KG1 (cell line): ENCODE measurements at regions not wholly inside any gene's neighbourhood (a gene's known extent, or its start where the extent isn't known, plus 50 kb on each side); places are given as distances from the start of the nearest gene placed in this dataset.

Experiments
- DNase-seq: peaks from one replicate; lab custom pipeline; 2025; lab: John Stamatoyannopoulos, UW

GRCh38 chr10:128560993-128561392 is 434.8 kb upstream of the MKI67 start:
- DNase-seq = no peak

GRCh38 chr10:128563387-128563786 is 437.2 kb upstream of the MKI67 start:
- no peak for DNase-seq

- DNase-seq = no peak
Observed at GRCh38 chr10:128563904-128564303, 437.7 kb upstream of the MKI67 start.

GRCh38 chr10:128566361-128566968 is 440.2 kb upstream of the MKI67 start:
- no peak for DNase-seq

GRCh38 chr10:128567551-128567950 is 441.3 kb upstream of the MKI67 start:
- no peak for DNase-seq

GRCh38 chr10:128568041-128568440 is 441.8 kb upstream of the MKI67 start:
- DNase-seq = no peak

GRCh38 chr10:128568491-128568890 is 442.3 kb upstream of the MKI67 start:
- no peak for DNase-seq

GRCh38 chr10:128568990-128569945 is 443.0 kb upstream of the MKI67 start:
- no peak for DNase-seq

GRCh38 chr10:128570319-128570995 is 444.2 kb upstream of the MKI67 start:
- no peak for DNase-seq

GRCh38 chr10:128571071-128571470 is 444.8 kb upstream of the MKI67 start:
- no peak for DNase-seq

GRCh38 chr10:128571745-128572144 is 445.5 kb upstream of the MKI67 start:
- no peak for DNase-seq

- DNase-seq = no peak
Observed at GRCh38 chr10:128572696-128573095, 446.5 kb upstream of the MKI67 start.

GRCh38 chr10:128573281-128573845 is 447.1 kb upstream of the MKI67 start:
- no peak for DNase-seq

GRCh38 chr10:128573986-128574385 is 447.8 kb upstream of the MKI67 start:
- DNase-seq = no peak

GRCh38 chr10:128574581-128575210 is 448.5 kb upstream of the MKI67 start:
- DNase-seq = no peak

- DNase-seq = no peak
Observed at GRCh38 chr10:128575761-128576160, 449.5 kb upstream of the MKI67 start.

GRCh38 chr10:128576336-128576735 is 450.1 kb upstream of the MKI67 start:
- no peak for DNase-seq

- DNase-seq = no peak
Observed at GRCh38 chr10:128576943-128577670, 450.9 kb upstream of the MKI67 start.

GRCh38 chr10:128577958-128578750 is 451.9 kb upstream of the MKI67 start:
- no peak for DNase-seq

- no peak for DNase-seq
Observed at GRCh38 chr10:128578766-128579165, 452.5 kb upstream of the MKI67 start.
